K562 (cell line): ENCODE measurements at regions not wholly inside any gene's neighbourhood (a gene's known extent, or its start where the extent isn't known, plus 50 kb on each side); places are given as distances from the start of the nearest gene placed in this dataset.

ENCODE experiments used
- ATAC-seq: fragments of 200-7000 bp; cut with Tn5 transposase; 3 replicates; pipeline ENCODE4 v1.9.1; 2020; ENCODE audit warnings: moderate library complexity
- BruUV-seq: library from RNA; stranded (reverse); fragments of 400-500 nt; replicated peaks from 2 replicates; lab custom pipeline; 2021; lab: Mats Ljungman, UMichigan
- CTCF ChIA-PET: fragments of 300-600 bp; formaldehyde crosslinking; extraction: SDS; loops from one replicate; lab custom pipeline; 2021; ENCODE audit warnings: low intra/inter-chr PET ratio; lab: Yijun Ruan, JAX
- POLR2A ChIA-PET: fragments of 300-600, 350-650 bp; sonication (Branson Sonifier 250); formaldehyde crosslinking; extraction: SDS; loops from one replicate; lab custom pipeline; 2021; ENCODE audit warnings: antibody characterized with exemption, inconsistent platforms; lab: Yijun Ruan, JAX
- DNase-seq, 4 experiments: peaks; one replicate each; pipeline versions ENCODE4 v3.0.0 to v3.0.0-alpha.2; 2011 to 2018; ENCODE audit warnings: low spot score in 3 of 4, mixed read lengths in 3 of 4; ENCODE audit errors: extremely low read depth in 1 of 4
- FAIRE-seq: peaks from 2 replicates; lab custom pipeline; 2011; peaks lifted over from hg19 to GRCh38; lab: Jason Lieb, UNC
- H2AFZ ChIP-seq: 2 replicates; pipeline ENCODE4 v1.6.0; 2011; ENCODE audit warnings: low read depth, low read length, control low read depth, inconsistent platforms
- H3K27ac ChIP-seq: fragments of 200-600 bp; 3 replicates; pipeline ENCODE4 v1.8.0; 2011; ENCODE audit warnings: low read depth, mild to moderate bottlenecking, control low read depth, inconsistent platforms, low read length, moderate library complexity, mixed read lengths; ENCODE audit errors: extremely low read depth
- H3K27me3 ChIP-seq, 2 experiments: fragments of 300-600 bp in 1 of 2; 2 replicates in 1 of 2; 3 replicates in 1 of 2; pipeline versions ENCODE4 v1.6.0 to v1.8.0; 2011; ENCODE audit warnings: inconsistent platforms in 2 of 2, low read length in 2 of 2, mild to moderate bottlenecking in 1 of 2, mixed read lengths in 1 of 2, moderate library complexity in 1 of 2; ENCODE audit not compliant: control insufficient read depth in 2 of 2, insufficient read depth in 2 of 2
- H3K36me3 ChIP-seq: fragments of 300-600 bp; 3 replicates; pipeline ENCODE4 v1.8.0; 2011; ENCODE audit warnings: mild to moderate bottlenecking, low read length, inconsistent platforms; ENCODE audit not compliant: control insufficient read depth, insufficient read depth
- H3K4me1 ChIP-seq, 2 experiments: fragments of 200-600 bp in 1 of 2; replicated peaks in 1 of 2; 2 replicates in 1 of 2; 3 replicates in 1 of 2; pipeline versions ENCODE4 v1.5.1 to v1.8.0; 2011; ENCODE audit warnings: inconsistent platforms in 2 of 2, low read length in 2 of 2, mild to moderate bottlenecking in 1 of 2, mixed read lengths in 1 of 2, moderate library complexity in 1 of 2; ENCODE audit not compliant: control insufficient read depth in 2 of 2, insufficient read depth in 2 of 2
- H3K4me2 ChIP-seq: 2 replicates; pipeline ENCODE4 v1.6.1; 2011; ENCODE audit warnings: low read length, control low read depth, inconsistent platforms, mixed read lengths; ENCODE audit not compliant: insufficient read depth
- H3K4me3 ChIP-seq: fragments of 200-600 bp; sonication (generic), shearing (Covaris generic); 2 replicates; pipeline ENCODE4 v1.5.1; 2016; ENCODE audit warnings: control low read depth, inconsistent platforms
- H3K79me2 ChIP-seq: fragments of 200-600 bp; 3 replicates; pipeline ENCODE4 v1.8.0; 2011; ENCODE audit warnings: low read length, inconsistent platforms; ENCODE audit not compliant: control insufficient read depth, insufficient read depth
- H3K9ac ChIP-seq, 2 experiments: 2 replicates each; pipeline versions ENCODE4 v1.6.0 to v1.6.1; 2011; ENCODE audit warnings: low read depth in 2 of 2, low read length in 2 of 2, control low read depth in 1 of 2, inconsistent platforms in 1 of 2, mild to moderate bottlenecking in 1 of 2, mixed read lengths in 1 of 2; ENCODE audit not compliant: insufficient read depth in 1 of 2
- H3K9me1 ChIP-seq: one replicate; pipeline ENCODE4 v1.6.0; 2011; ENCODE audit warnings: inconsistent platforms, mild to moderate bottlenecking, low read length, moderate library complexity; ENCODE audit not compliant: control insufficient read depth, insufficient read depth
- H3K9me3 ChIP-seq: replicated peaks from 2 replicates; pipeline ENCODE4 v1.5.1; 2011; ENCODE audit warnings: low read depth, low read length, inconsistent platforms; ENCODE audit not compliant: control insufficient read depth, insufficient read depth
- H4K20me1 ChIP-seq: replicated peaks from 2 replicates; pipeline ENCODE4 v1.6.1; 2011; ENCODE audit warnings: low read length, inconsistent platforms, mixed read lengths; ENCODE audit not compliant: control insufficient read depth, insufficient read depth
- CBX1 ChIP-seq: sonication (generic); IDR thresholded peaks from 2 replicates; pipeline ENCODE4 v1.6.1; 2016; ENCODE audit warnings: antibody characterized with exemption, low read depth, mild to moderate bottlenecking
- CREM ChIP-seq: IDR thresholded peaks from 2 replicates; pipeline ENCODE4 v1.6.1; 2014; ENCODE audit warnings: antibody characterized with exemption, low read depth
- DDX20 ChIP-seq: fragments of 450-650 bp; IDR thresholded peaks from 2 replicates; pipeline ENCODE4 v1.6.1; 2016; ENCODE audit warnings: missing genetic modification characterization, low read depth, mild to moderate bottlenecking, missing compliant biosample characterization, moderate library complexity
- ETS2 ChIP-seq: IDR thresholded peaks from 2 replicates; pipeline ENCODE4 v1.6.1; 2016; ENCODE audit warnings: borderline replicate concordance, missing genetic modification characterization, mild to moderate bottlenecking, moderate library complexity, missing compliant biosample characterization; ENCODE audit not compliant: poor library complexity, severe bottlenecking
- MTA2 ChIP-seq: fragments of 450-650 bp; IDR thresholded peaks from 2 replicates; pipeline ENCODE4 v1.6.1; 2016; ENCODE audit warnings: low read depth
- PTBP1 ChIP-seq: fragments of 200-400 bp; formaldehyde crosslinking; IDR thresholded peaks from 2 replicates; pipeline ENCODE4 v1.6.1; 2017; ENCODE audit warnings: low read depth, low read length
- ZNF124 ChIP-seq: sonication (generic); formaldehyde crosslinking; IDR thresholded peaks from 2 replicates; pipeline ENCODE4 v1.8.1; 2022; ENCODE audit warnings: missing genetic modification reagents
- WGBS: fragments of 100-300 bp; shearing (Covaris generic); methylation state at CpG from one replicate; pipeline ENCODE4 v1.1.6; 2016; ENCODE audit warnings: low coverage, mixed read lengths; ENCODE audit not compliant: insufficient coverage; ENCODE audit errors: missing lambda C conversion rate; 5-methylcytosine and 5-hydroxymethylcytosine counted together
- in situ Hi-C: fragments of 300-500 bp; cut with MboI; formaldehyde crosslinking; loops from 4 replicates; pipeline ENCODE4 v1.15.0; 2018; ENCODE audit warnings: inconsistent platforms, mixed read lengths
- intact Hi-C: fragments of 100-400 bp; cut with micrococcal nuclease; formaldehyde crosslinking; loops from 2 replicates; pipeline ENCODE4 v1.14.2; 2022
- TF ChIP-seq, protein P1 (sequence below): fragments of 450-650 bp; IDR thresholded peaks from 2 replicates; pipeline ENCODE4 v1.6.1; 2016; ENCODE audit warnings: missing biosample characterization, missing genetic modification characterization
- TF ChIP-seq, protein P2 (sequence below): fragments of 250-450 bp; sonication (Bioruptor Pico); IDR thresholded peaks from 2 replicates; pipeline ENCODE4 v1.4.0; 2020; ENCODE audit warnings: mild to moderate bottlenecking, moderate library complexity

DNA sequence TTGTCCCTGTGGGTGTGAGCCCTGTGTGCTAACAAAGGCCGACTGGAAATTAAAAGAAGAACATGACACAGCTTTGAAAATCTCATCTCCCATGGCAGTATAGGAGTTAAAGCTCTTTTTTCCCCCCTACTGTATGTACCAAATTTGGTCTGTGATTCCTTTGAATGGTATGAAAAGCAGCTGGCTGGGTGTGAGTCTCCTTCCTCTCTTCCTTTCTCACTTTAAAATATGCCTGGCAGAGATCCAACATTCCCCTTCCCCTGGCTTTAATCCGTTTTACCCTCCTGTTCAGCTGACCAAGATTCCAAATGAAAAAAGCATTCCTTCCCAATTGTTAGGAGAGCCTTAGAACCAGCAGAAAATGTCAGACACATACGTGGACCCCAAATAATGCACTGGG lies 225.0 kb upstream of the CELF2 start:
- 0% methylated on average over 3 of the region's 3 CpGs for WGBS
- DNase-seq: no peak
- H3K4me2 ChIP-seq: no peak overlapping the region
- TF ChIP-seq DDX20 (no peak), PTBP1 (no peak), MTA2 (no peak), CBX1 (no peak), ZNF124 (CRISPR knock-in tag) (no peak), CREM (no peak), ETS2 (tag) (no peak)
- TF ChIP-seq, protein P1, sequence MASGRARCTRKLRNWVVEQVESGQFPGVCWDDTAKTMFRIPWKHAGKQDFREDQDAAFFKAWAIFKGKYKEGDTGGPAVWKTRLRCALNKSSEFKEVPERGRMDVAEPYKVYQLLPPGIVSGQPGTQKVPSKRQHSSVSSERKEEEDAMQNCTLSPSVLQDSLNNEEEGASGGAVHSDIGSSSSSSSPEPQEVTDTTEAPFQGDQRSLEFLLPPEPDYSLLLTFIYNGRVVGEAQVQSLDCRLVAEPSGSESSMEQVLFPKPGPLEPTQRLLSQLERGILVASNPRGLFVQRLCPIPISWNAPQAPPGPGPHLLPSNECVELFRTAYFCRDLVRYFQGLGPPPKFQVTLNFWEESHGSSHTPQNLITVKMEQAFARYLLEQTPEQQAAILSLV (tag): no peak
- TF ChIP-seq, protein P2, sequence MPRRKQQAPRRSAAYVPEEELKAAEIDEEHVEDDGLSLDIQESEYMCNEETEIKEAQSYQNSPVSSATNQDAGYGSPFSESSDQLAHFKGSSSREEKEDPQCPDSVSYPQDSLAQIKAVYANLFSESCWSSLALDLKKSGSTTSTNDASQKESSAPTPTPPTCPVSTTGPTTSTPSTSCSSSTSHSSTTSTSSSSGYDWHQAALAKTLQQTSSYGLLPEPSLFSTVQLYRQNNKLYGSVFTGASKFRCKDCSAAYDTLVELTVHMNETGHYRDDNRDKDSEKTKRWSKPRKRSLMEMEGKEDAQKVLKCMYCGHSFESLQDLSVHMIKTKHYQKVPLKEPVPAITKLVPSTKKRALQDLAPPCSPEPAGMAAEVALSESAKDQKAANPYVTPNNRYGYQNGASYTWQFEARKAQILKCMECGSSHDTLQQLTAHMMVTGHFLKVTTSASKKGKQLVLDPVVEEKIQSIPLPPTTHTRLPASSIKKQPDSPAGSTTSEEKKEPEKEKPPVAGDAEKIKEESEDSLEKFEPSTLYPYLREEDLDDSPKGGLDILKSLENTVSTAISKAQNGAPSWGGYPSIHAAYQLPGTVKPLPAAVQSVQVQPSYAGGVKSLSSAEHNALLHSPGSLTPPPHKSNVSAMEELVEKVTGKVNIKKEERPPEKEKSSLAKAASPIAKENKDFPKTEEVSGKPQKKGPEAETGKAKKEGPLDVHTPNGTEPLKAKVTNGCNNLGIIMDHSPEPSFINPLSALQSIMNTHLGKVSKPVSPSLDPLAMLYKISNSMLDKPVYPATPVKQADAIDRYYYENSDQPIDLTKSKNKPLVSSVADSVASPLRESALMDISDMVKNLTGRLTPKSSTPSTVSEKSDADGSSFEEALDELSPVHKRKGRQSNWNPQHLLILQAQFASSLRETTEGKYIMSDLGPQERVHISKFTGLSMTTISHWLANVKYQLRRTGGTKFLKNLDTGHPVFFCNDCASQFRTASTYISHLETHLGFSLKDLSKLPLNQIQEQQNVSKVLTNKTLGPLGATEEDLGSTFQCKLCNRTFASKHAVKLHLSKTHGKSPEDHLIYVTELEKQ: no peak
- H3K27me3 ChIP-seq: no peaks in the 10 kb centered on the region
- no peak overlapping the region for H2AFZ ChIP-seq
- ATAC-seq: no peak
- intact Hi-C loops (no loop called here), in situ Hi-C loops (no loop called here)
- no peaks in the 10 kb centered on the region for H3K79me2 ChIP-seq
- ChIA-PET POLR2A (no interaction called here), CTCF (no interaction called here)
- BruUV-seq: no TSS peak
- no peak overlapping the region for H3K27ac ChIP-seq
- H3K9me3 ChIP-seq: no peaks in the 10 kb centered on the region
- H3K4me1 ChIP-seq: no peaks in the 10 kb centered on the region
- no peaks in the 10 kb centered on the region for H3K36me3 ChIP-seq
- H4K20me1 ChIP-seq: no peaks in the 10 kb centered on the region
- H3K9me1 ChIP-seq: no peaks in the 10 kb centered on the region
- no peak for FAIRE-seq
- no peak overlapping the region for H3K9ac ChIP-seq
- no peak overlapping the region for H3K4me3 ChIP-seq
